Caco-2 (cell line): ENCODE measurements at regions not wholly inside any gene's neighbourhood (a gene's known extent, or its start where the extent isn't known, plus 50 kb on each side); places are given as distances from the start of the nearest gene placed in this dataset.

Source experiments
- BruUV-seq: library from RNA; stranded (reverse); fragments of 400-500 nt; replicated peaks from 2 replicates; lab custom pipeline; 2021; lab: Mats Ljungman, UMichigan
- CTCF ChIA-PET: fragments of 300-600 bp; sonication (Branson Sonifier 250); formaldehyde crosslinking; loops from one replicate; lab custom pipeline; 2022; ENCODE audit warnings: antibody characterized with exemption; lab: Charles Lee
- POLR2A ChIA-PET: fragments of 300-600 bp; sonication (Branson Sonifier 250); formaldehyde crosslinking; loops from one replicate; lab custom pipeline; 2022; ENCODE audit warnings: antibody characterized with exemption; lab: Charles Lee
- DNase-seq, 2 experiments: peaks; one replicate each; pipeline versions ENCODE4 v3.0.0 to v3.0.0-alpha.2; 2020 to 2022
- H3K27me3 ChIP-seq: replicated peaks from 2 replicates; pipeline ENCODE4 v1.6.0; 2011; ENCODE audit warnings: low read length; ENCODE audit not compliant: control insufficient read depth, insufficient read depth
- H3K36me3 ChIP-seq: 2 replicates; pipeline ENCODE4 v1.5.1; 2011; ENCODE audit warnings: low read length; ENCODE audit not compliant: control insufficient read depth, insufficient read depth
- H3K4me1 ChIP-seq: fragments of 250-450 bp; sonication (Bioruptor Pico); 2 replicates; pipeline ENCODE4 v1.5.1; 2020; ENCODE audit warnings: mild to moderate bottlenecking
- H3K4me3 ChIP-seq: 2 replicates; pipeline ENCODE4 v1.5.1; 2011; ENCODE audit warnings: low read depth, mild to moderate bottlenecking, control low read depth, low read length
- H3K9me3 ChIP-seq: fragments of 250-450 bp; sonication (Bioruptor Pico); 2 replicates; pipeline ENCODE4 v1.5.1; 2020; ENCODE audit warnings: mild to moderate bottlenecking, moderate library complexity
- H3K27ac Mint-ChIP-seq: one replicate; pipeline ENCODE4 v1.8.0; 2022; ENCODE audit warnings: mixed read lengths; ENCODE audit not compliant: unreplicated experiment
- H3K27me3 Mint-ChIP-seq: one replicate; pipeline ENCODE4 v1.8.0; 2022; ENCODE audit warnings: mixed read lengths; ENCODE audit not compliant: insufficient read depth, unreplicated experiment
- H3K36me3 Mint-ChIP-seq: one replicate; pipeline ENCODE4 v1.8.0; 2022; ENCODE audit warnings: mild to moderate bottlenecking, mixed read lengths; ENCODE audit not compliant: insufficient read depth, unreplicated experiment
- H3K4me1 Mint-ChIP-seq: one replicate; pipeline ENCODE4 v1.8.0; 2022; ENCODE audit warnings: low read depth, mixed read lengths; ENCODE audit not compliant: unreplicated experiment
- H3K4me3 Mint-ChIP-seq: one replicate; pipeline ENCODE4 v1.8.0; 2022; ENCODE audit warnings: mild to moderate bottlenecking, moderate library complexity, mixed read lengths; ENCODE audit not compliant: unreplicated experiment
- H3K9me3 Mint-ChIP-seq: one replicate; pipeline ENCODE4 v1.8.0; 2022; ENCODE audit warnings: mixed read lengths; ENCODE audit not compliant: unreplicated experiment
- CTCF ChIP-seq, 2 experiments: fragments of 200-600 bp in 1 of 2; IDR thresholded peaks; 1 replicate in 1 of 2; 2 replicates in 1 of 2; pipeline versions ENCODE4 v1.5.1 to v1.8.0; 2011 to 2022; ENCODE audit warnings: antibody characterized with exemption in 1 of 2, control low read depth in 1 of 2, inconsistent platforms in 1 of 2, low read depth in 1 of 2, low read length in 1 of 2, mild to moderate bottlenecking in 1 of 2, moderate library complexity in 1 of 2; ENCODE audit not compliant: insufficient read depth in 1 of 2, severe bottlenecking in 1 of 2, unreplicated experiment in 1 of 2
- intact Hi-C: fragments of 100-400 bp; cut with micrococcal nuclease; formaldehyde crosslinking; loops from one replicate; pipeline ENCODE4 v1.10.0; 2022; ENCODE audit not compliant: unreplicated experiment

DNA sequence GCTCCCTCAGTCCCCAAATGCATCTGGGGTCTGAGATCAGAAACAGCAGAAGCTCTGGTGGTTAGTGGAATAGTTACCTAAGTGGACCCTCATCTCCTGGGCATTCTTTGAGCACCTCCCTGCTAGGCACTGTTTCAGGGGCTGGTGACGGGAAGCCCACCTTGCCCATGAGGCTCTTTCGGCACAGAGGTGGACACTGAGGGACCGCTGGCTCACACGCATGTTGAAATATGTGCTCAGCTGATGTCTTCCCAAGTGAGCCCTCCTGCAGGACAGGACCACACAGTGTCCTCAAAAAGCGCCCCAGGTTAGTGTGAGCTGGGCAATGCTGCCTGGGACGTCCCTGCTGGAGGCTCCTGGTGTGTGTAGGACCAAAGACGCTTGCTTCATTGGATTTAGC, 1379.9 kb downstream of the TBC1D22A start:
- Mint-ChIP-seq H3K9me3 (peaks cover 3% of the 10 kb centered on the region), H3K36me3 (no peaks in the 10 kb centered on the region), H3K4me1 (peaks cover 3% of the 10 kb centered on the region), H3K27ac (no peak overlapping the region), H3K4me3 (no peak overlapping the region), H3K27me3 (peaks cover 15% of the 10 kb centered on the region)
- H3K4me1 ChIP-seq = peaks cover 7% of the 10 kb centered on the region; the same call in 1 of the 2 replicates
- DNase-seq = no peak
- no peak for TF ChIP-seq CTCF (IDR thresholded peaks at IDR 0.05; ENCODE audit: insufficient read depth in 1 of 2, low read depth in 1 of 2, low read length in 1 of 2, severe bottlenecking in 1 of 2, unreplicated experiment in 1 of 2)
- intact Hi-C loops = no loop called here
- POLR2A ChIA-PET = no interaction called here
- no peaks in the 10 kb centered on the region for H3K27me3 ChIP-seq
- no peaks in the 10 kb centered on the region for H3K36me3 ChIP-seq
- no peaks in the 10 kb centered on the region for H3K9me3 ChIP-seq
- no TSS peak for BruUV-seq
- H3K4me3 ChIP-seq = no peak overlapping the region
- CTCF ChIA-PET = no interaction called here

DNA sequence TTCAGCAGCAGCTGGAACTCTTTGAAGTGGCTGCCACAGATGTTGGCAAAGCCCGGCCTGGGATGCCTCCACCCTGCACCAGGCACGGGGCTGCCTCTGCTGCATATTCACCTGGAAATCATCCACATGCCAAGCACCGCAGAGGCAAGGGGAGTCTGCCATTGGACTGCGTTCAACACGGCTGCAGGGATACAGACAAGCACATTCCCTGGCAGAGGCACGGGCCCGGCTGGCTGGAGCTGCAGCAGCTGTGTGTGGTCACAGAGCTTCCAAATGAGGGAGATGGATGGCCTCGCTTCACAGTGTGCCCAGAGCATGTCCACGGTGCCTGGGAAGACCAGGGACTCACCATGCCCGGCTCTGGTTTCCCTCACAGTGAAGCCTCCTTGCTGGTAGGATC, 1378.9 kb downstream of the TBC1D22A start:
- Histone ChIP-seq H3K27me3 (no peaks in the 10 kb centered on the region), H3K9me3 (no peaks in the 10 kb centered on the region), H3K36me3 (no peaks in the 10 kb centered on the region), H3K4me1 (peaks cover 7% of the 10 kb centered on the region; the same call in 1 of the 2 replicates), H3K4me3 (no peak overlapping the region)
- H3K9me3 Mint-ChIP-seq = peaks cover 10% of the 10 kb centered on the region
- ChIA-PET POLR2A (no interaction called here), CTCF (no interaction called here)
- BruUV-seq = no TSS peak
- intact Hi-C loops = no loop called here
- H3K27me3 Mint-ChIP-seq = peaks cover 11% of the 10 kb centered on the region
- no peak overlapping the region for H3K27ac Mint-ChIP-seq
- TF ChIP-seq CTCF (IDR thresholded peaks at IDR 0.05; ENCODE audit: insufficient read depth in 1 of 2, low read depth in 1 of 2, low read length in 1 of 2, severe bottlenecking in 1 of 2, unreplicated experiment in 1 of 2) = no peak
- DNase-seq = no peak
- no peaks in the 10 kb centered on the region for H3K36me3 Mint-ChIP-seq
- no peak overlapping the region for H3K4me3 Mint-ChIP-seq
- peaks cover 9% of the 10 kb centered on the region for H3K4me1 Mint-ChIP-seq

DNA sequence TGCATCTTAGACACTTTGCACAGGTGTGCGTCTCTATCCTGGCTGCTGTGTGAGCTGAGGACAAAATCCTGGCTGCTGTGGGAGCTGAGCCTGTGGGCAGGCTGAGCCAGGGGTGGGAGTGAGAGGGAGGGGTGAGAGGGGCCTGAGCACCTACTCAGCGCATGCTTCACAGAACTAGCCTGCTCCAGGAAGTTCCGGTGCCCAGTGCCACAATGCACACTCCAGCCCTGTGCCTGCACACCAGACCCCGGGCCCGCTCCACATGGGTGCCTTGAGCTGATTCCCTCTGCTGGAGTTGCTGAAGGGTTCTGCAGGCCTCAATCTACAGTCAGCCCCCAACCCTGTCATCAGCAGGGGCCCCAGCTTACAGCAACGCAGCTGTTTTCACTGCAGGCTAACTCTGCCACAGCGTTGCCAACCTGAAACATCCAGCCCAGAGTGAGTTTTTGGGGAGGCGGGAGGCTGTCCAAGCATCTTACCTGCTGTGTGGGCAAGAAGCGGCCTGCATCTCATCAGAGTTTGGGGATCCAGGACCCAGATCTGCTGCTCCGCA, 1377.9 kb downstream of the TBC1D22A start:
- H3K4me3 Mint-ChIP-seq = no peak overlapping the region
- H3K27me3 ChIP-seq = no peaks in the 10 kb centered on the region
- peaks cover 7% of the 10 kb centered on the region for H3K27me3 Mint-ChIP-seq
- peaks cover 7% of the 10 kb centered on the region; the same call in 1 of the 2 replicates for H3K4me1 ChIP-seq
- no peak overlapping the region for H3K4me3 ChIP-seq
- no peaks in the 10 kb centered on the region for H3K36me3 Mint-ChIP-seq
- H3K9me3 Mint-ChIP-seq = peaks cover 10% of the 10 kb centered on the region
- no peak overlapping the region for H3K27ac Mint-ChIP-seq
- intact Hi-C loops = no loop called here
- H3K36me3 ChIP-seq = no peaks in the 10 kb centered on the region
- BruUV-seq = no TSS peak
- no peak for TF ChIP-seq CTCF (IDR thresholded peaks at IDR 0.05; ENCODE audit: insufficient read depth in 1 of 2, low read depth in 1 of 2, low read length in 1 of 2, severe bottlenecking in 1 of 2, unreplicated experiment in 1 of 2)
- POLR2A ChIA-PET = no interaction called here
- no peaks in the 10 kb centered on the region for H3K9me3 ChIP-seq
- H3K4me1 Mint-ChIP-seq = peaks cover 9% of the 10 kb centered on the region
- CTCF ChIA-PET = no interaction called here
- DNase-seq = no peak
